GM23338 (cell line): ENCODE measurements at regions not wholly inside any gene's neighbourhood (a gene's known extent, or its start where the extent isn't known, plus 50 kb on each side); places are given as distances from the start of the nearest gene placed in this dataset.

Experiments used
- ATAC-seq: fragments of 200-7000 bp; cut with Tn5 transposase; 3 replicates; pipeline ENCODE4 v1.9.1; 2020
- DNase-seq: peaks from one replicate; pipeline ENCODE4 v3.0.0-alpha.2; 2015; ENCODE audit warnings: low spot score
- H2AFZ ChIP-seq: fragments of 200-600 bp; sonication (generic); 2 replicates; pipeline ENCODE4 v1.8.0; 2016; ENCODE audit warnings: antibody characterized with exemption, mild to moderate bottlenecking, moderate library complexity
- H3F3A ChIP-seq: fragments of 200-600 bp; sonication (generic); replicated peaks from 2 replicates; pipeline ENCODE4 v1.8.0; 2017; ENCODE audit warnings: antibody characterized with exemption, mixed run types, low read depth
- H3K27ac ChIP-seq: fragments of 200-600 bp; sonication (generic); 2 replicates; pipeline ENCODE4 v1.6.1; 2016; ENCODE audit warnings: low read depth
- H3K27me3 ChIP-seq: fragments of 200-600 bp; sonication (generic); 2 replicates; pipeline ENCODE4 v1.8.0; 2016; ENCODE audit warnings: mild to moderate bottlenecking, mixed run types, moderate library complexity; ENCODE audit not compliant: insufficient read depth
- H3K36me3 ChIP-seq: fragments of 200-600 bp; sonication (generic); 2 replicates; pipeline ENCODE4 v1.8.0; 2016; ENCODE audit warnings: mild to moderate bottlenecking; ENCODE audit not compliant: insufficient read depth
- H3K4me1 ChIP-seq: fragments of 200-600 bp; sonication (generic); 2 replicates; pipeline ENCODE4 v1.8.0; 2016; ENCODE audit warnings: mild to moderate bottlenecking, moderate library complexity; ENCODE audit not compliant: insufficient read depth
- H3K4me2 ChIP-seq: fragments of 200-600 bp; sonication (generic); 2 replicates; pipeline ENCODE4 v1.7.1; 2017; ENCODE audit warnings: mixed run types
- H3K4me3 ChIP-seq: fragments of 200-600 bp; sonication (generic); 2 replicates; pipeline ENCODE4 v1.6.1; 2016; ENCODE audit warnings: mixed run types
- H3K79me2 ChIP-seq: fragments of 200-600 bp; sonication (generic); replicated peaks from 2 replicates; pipeline ENCODE4 v1.8.0; 2017; ENCODE audit warnings: mild to moderate bottlenecking; ENCODE audit not compliant: insufficient read depth
- H3K9me2 ChIP-seq: fragments of 200-600 bp; sonication (generic); 2 replicates; pipeline ENCODE4 v1.8.0; 2017; ENCODE audit not compliant: insufficient read depth
- H4K20me1 ChIP-seq: fragments of 200-600 bp; sonication (generic); replicated peaks from 2 replicates; pipeline ENCODE4 v1.8.0; 2017; ENCODE audit warnings: mild to moderate bottlenecking; ENCODE audit not compliant: insufficient read depth
- H3K27ac Mint-ChIP-seq: 2 replicates; pipeline ENCODE4 v1.8.0; 2020; ENCODE audit warnings: inconsistent platforms, mild to moderate bottlenecking, moderate library complexity, mixed read lengths
- H3K27me3 Mint-ChIP-seq: 3 replicates; pipeline ENCODE4 v1.8.0; 2022; ENCODE audit warnings: low read depth, mild to moderate bottlenecking, moderate library complexity, mixed read lengths, inconsistent platforms; ENCODE audit not compliant: insufficient read depth, poor library complexity
- H3K36me3 Mint-ChIP-seq: 3 replicates; pipeline ENCODE4 v1.8.0; 2021; ENCODE audit warnings: low read depth, mild to moderate bottlenecking, inconsistent platforms, moderate library complexity, mixed read lengths
- H3K4me1 Mint-ChIP-seq: 3 replicates; pipeline ENCODE4 v1.8.0; 2020; ENCODE audit warnings: mild to moderate bottlenecking, inconsistent platforms, mixed read lengths
- H3K4me3 Mint-ChIP-seq: 3 replicates; pipeline ENCODE4 v1.8.0; 2021; ENCODE audit warnings: moderate library complexity, mild to moderate bottlenecking, inconsistent platforms, mixed read lengths
- H3K9me3 Mint-ChIP-seq: 3 replicates; pipeline ENCODE4 v1.8.0; 2020; ENCODE audit warnings: moderate library complexity, mild to moderate bottlenecking, inconsistent platforms, mixed read lengths
- JUNB ChIP-seq: IDR thresholded peaks from one replicate; pipeline ENCODE4 v1.6.1; 2016; ENCODE audit warnings: antibody characterized with exemption; ENCODE audit not compliant: unreplicated experiment
- POLR2AphosphoS5 ChIP-seq: IDR thresholded peaks from 2 replicates; pipeline ENCODE4 v1.6.1; 2016; ENCODE audit warnings: antibody characterized with exemption, low read depth
- TF ChIP-seq, protein P1 (sequence below), 2 experiments: fragments of 200-600 bp in 1 of 2; sonication (generic) in 1 of 2; conservative IDR thresholded peaks; 2 replicates each; pipeline versions ENCODE4 v1.5.1 to v1.6.1; 2016 to 2017; ENCODE audit warnings: antibody characterized with exemption in 2 of 2, low read depth in 2 of 2, mild to moderate bottlenecking in 2 of 2, moderate library complexity in 1 of 2
- TF ChIP-seq, protein P2 (sequence below): IDR thresholded peaks from 2 replicates; pipeline ENCODE4 v1.6.1; 2016; ENCODE audit warnings: antibody characterized with exemption

DNA sequence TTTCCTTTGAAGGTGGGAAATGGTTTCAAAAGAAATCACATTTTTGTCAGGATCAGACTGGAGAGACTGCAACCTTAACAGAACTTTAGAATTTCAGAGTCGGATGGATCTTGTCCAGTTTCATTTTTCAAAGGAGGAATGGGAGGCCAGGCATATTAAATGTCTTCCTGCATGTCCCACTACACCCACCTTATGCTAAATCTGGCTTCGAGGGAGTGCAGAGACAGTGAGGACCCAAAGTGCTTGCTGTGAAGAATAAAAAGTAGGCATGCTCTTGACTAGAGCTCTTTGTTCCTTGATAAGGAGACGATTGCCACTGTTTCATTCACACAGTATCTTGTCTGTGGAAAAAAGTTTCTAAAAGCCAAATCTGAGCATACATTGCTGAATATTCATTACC lies 197.6 kb downstream of the SLC4A3 start:
- Histone ChIP-seq H3K27ac (no peak overlapping the region), H3K27me3 (no peaks in the 10 kb centered on the region), H3F3A (no peaks in the 10 kb centered on the region), H3K36me3 (no peaks in the 10 kb centered on the region; the same call in 1 of the 2 replicates), H3K9me2 (no peaks in the 10 kb centered on the region; the same call in 1 of the 2 replicates), H3K4me2 (no peak overlapping the region), H2AFZ (no peak overlapping the region), H4K20me1 (no peaks in the 10 kb centered on the region), H3K4me1 (no peaks in the 10 kb centered on the region), H3K79me2 (no peaks in the 10 kb centered on the region), H3K4me3 (no peak overlapping the region)
- H3K27me3 Mint-ChIP-seq = no peaks in the 10 kb centered on the region
- no peak overlapping the region for H3K4me3 Mint-ChIP-seq
- peaks cover 12% of the 10 kb centered on the region for H3K9me3 Mint-ChIP-seq
- H3K36me3 Mint-ChIP-seq = peaks cover 5% of the 10 kb centered on the region; the same call in 2 of the 3 replicates
- no peak for TF ChIP-seq JUNB
- TF ChIP-seq, protein P1, sequence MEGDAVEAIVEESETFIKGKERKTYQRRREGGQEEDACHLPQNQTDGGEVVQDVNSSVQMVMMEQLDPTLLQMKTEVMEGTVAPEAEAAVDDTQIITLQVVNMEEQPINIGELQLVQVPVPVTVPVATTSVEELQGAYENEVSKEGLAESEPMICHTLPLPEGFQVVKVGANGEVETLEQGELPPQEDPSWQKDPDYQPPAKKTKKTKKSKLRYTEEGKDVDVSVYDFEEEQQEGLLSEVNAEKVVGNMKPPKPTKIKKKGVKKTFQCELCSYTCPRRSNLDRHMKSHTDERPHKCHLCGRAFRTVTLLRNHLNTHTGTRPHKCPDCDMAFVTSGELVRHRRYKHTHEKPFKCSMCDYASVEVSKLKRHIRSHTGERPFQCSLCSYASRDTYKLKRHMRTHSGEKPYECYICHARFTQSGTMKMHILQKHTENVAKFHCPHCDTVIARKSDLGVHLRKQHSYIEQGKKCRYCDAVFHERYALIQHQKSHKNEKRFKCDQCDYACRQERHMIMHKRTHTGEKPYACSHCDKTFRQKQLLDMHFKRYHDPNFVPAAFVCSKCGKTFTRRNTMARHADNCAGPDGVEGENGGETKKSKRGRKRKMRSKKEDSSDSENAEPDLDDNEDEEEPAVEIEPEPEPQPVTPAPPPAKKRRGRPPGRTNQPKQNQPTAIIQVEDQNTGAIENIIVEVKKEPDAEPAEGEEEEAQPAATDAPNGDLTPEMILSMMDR (conservative IDR thresholded peaks at IDR 0.05; ENCODE audit: low read depth in 2 of 2) = no peak
- TF ChIP-seq, protein P2, sequence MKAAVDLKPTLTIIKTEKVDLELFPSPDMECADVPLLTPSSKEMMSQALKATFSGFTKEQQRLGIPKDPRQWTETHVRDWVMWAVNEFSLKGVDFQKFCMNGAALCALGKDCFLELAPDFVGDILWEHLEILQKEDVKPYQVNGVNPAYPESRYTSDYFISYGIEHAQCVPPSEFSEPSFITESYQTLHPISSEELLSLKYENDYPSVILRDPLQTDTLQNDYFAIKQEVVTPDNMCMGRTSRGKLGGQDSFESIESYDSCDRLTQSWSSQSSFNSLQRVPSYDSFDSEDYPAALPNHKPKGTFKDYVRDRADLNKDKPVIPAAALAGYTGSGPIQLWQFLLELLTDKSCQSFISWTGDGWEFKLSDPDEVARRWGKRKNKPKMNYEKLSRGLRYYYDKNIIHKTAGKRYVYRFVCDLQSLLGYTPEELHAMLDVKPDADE = no peak
- H3K27ac Mint-ChIP-seq = no peak overlapping the region
- ATAC-seq (no peak), DNase-seq (no peak)
- H3K4me1 Mint-ChIP-seq = no peaks in the 10 kb centered on the region

- no peaks in the 10 kb centered on the region for H3K27me3 ChIP-seq
- Mint-ChIP-seq H3K9me3 (no peaks in the 10 kb centered on the region), H3K4me1 (no peaks in the 10 kb centered on the region), H3K36me3 (no peaks in the 10 kb centered on the region), H3K27ac (no peak overlapping the region), H3K4me3 (no peak overlapping the region), H3K27me3 (no peaks in the 10 kb centered on the region)
- H3K4me3 ChIP-seq = no peak overlapping the region
- DNase-seq (no peak), ATAC-seq (no peak)
- H2AFZ ChIP-seq = 0 out of 2 replicates have a peak overlapping the region, but pooled peaks have one; percentile 23
- H3K27ac ChIP-seq = no peak overlapping the region
- no peaks in the 10 kb centered on the region; the same call in 1 of the 2 replicates for H3K9me2 ChIP-seq
- no peaks in the 10 kb centered on the region for H3F3A ChIP-seq
- H3K36me3 ChIP-seq = no peaks in the 10 kb centered on the region; the same call in 1 of the 2 replicates
- no peaks in the 10 kb centered on the region for H4K20me1 ChIP-seq
- H3K4me1 ChIP-seq = no peaks in the 10 kb centered on the region
- H3K4me2 ChIP-seq = no peak overlapping the region
- H3K79me2 ChIP-seq = no peaks in the 10 kb centered on the region
- TF ChIP-seq, protein P1 (conservative IDR thresholded peaks at IDR 0.05; ENCODE audit: low read depth in 2 of 2) = no peak
- no peak for TF ChIP-seq POLR2AphosphoS5
These were observed 200.7 kb downstream of the SLC4A3 start for GRCh38 chr2:219828127-219828526.
